GM06990 (cell line): ENCODE measurements at regions not wholly inside any gene's neighbourhood (a gene's known extent, or its start where the extent isn't known, plus 50 kb on each side); places are given as distances from the start of the nearest gene placed in this dataset.
A peak's percentile ranks its signal among the peaks of the same experiment; 100 is the strongest.

Source experiments
- DNase-seq: peaks from one replicate; pipeline ENCODE4 v3.0.0-alpha.2; 2011; ENCODE audit not compliant: insufficient read length; ENCODE audit errors: extremely low read depth
- H3K27me3 ChIP-seq: replicated peaks from 2 replicates; pipeline ENCODE4 v1.6.0; 2011; ENCODE audit warnings: low read length; ENCODE audit not compliant: control insufficient read depth, insufficient read depth
- H3K36me3 ChIP-seq: 2 replicates; pipeline ENCODE4 v1.5.1; 2011; ENCODE audit warnings: low read length; ENCODE audit not compliant: control insufficient read depth, insufficient read depth
- H3K4me3 ChIP-seq: replicated peaks from 2 replicates; pipeline ENCODE4 v1.5.1; 2011; ENCODE audit warnings: low read depth, mild to moderate bottlenecking, control low read depth, low read length
- CTCF ChIP-seq: IDR thresholded peaks from 2 replicates; pipeline ENCODE4 v1.5.1; 2011; ENCODE audit warnings: low read length, control low read depth, mild to moderate bottlenecking, inconsistent platforms; ENCODE audit not compliant: insufficient read depth, poor library complexity, severe bottlenecking

DNA sequence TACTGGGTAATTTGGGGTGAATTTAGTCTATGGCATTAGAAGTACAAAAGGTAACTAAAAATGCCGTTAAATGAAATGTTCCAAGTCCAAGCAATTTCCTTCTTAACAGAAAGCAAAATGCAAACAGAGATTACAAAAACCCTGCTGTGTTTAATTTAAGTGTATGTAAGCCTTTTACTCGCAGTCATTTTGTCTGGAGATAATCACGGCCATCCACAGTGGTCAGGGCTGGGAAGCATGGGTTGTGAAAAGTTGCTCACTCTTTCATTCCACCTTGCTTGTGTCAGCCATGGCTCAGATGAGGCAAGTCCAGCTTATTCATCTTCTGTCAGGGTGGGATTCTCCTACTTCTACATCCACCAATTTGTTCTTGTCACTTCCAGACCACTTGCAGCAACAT lies 983.6 kb upstream of the ZEB2 start:
- no peak for DNase-seq
- TF ChIP-seq CTCF, result no peak
- Histone ChIP-seq H3K27me3 (no peaks in the 10 kb centered on the region), H3K36me3 (no peaks in the 10 kb centered on the region), H3K4me3 (no peak overlapping the region)

DNA sequence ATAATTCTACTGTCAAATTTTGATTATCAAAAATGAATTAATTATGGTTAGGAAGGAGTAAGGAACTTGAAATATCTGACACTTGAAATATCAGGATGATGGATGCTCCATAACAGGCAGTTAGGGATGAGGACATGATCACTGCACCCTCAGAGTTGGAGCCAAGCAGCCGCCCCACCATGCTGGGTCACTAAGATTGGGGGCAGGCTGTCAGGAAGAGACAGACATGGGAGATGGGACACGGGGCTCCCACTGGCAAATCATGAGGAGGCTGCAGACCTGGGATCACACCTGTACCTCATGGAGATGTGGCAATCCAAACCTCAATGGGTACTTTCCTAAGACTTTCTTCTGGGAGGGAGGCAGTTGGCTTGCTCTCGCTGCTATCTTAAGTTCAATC lies 982.0 kb upstream of the ZEB2 start:
- Histone ChIP-seq H3K4me3 (no peak overlapping the region), H3K36me3 (no peaks in the 10 kb centered on the region), H3K27me3 (no peaks in the 10 kb centered on the region)
- TF ChIP-seq CTCF, result no peak
- DNase-seq, result no peak

- H3K36me3 ChIP-seq, result no peaks in the 10 kb centered on the region
- no peaks in the 10 kb centered on the region for H3K27me3 ChIP-seq
- no peak for DNase-seq
- no peak overlapping the region for H3K4me3 ChIP-seq
- TF ChIP-seq CTCF, result no peak
These were observed 975.7 kb upstream of the ZEB2 start for GRCh38 chr2:145495590-145495989.

- DNase-seq, result no peak
- no peak for TF ChIP-seq CTCF
- Histone ChIP-seq H3K27me3 (no peaks in the 10 kb centered on the region), H3K4me3 (no peak overlapping the region), H3K36me3 (no peaks in the 10 kb centered on the region)
These were observed 974.5 kb upstream of the ZEB2 start for GRCh38 chr2:145494441-145494840.

GRCh38 chr2:145488571-145488970 lies 968.7 kb upstream of the ZEB2 start:
- no peak for DNase-seq
- TF ChIP-seq CTCF, result no peak
- Histone ChIP-seq H3K27me3 (no peaks in the 10 kb centered on the region), H3K4me3 (no peak overlapping the region), H3K36me3 (no peaks in the 10 kb centered on the region)

GRCh38 chr2:145484448-145485097 lies 964.7 kb upstream of the ZEB2 start:
- TF ChIP-seq CTCF, result peak; percentile 11
- Histone ChIP-seq H3K4me3 (no peak overlapping the region), H3K27me3 (no peaks in the 10 kb centered on the region), H3K36me3 (no peaks in the 10 kb centered on the region)
- DNase-seq, result no peak
